GM12878 (cell line): ENCODE measurements at regions not wholly inside any gene's neighbourhood (a gene's known extent, or its start where the extent isn't known, plus 50 kb on each side); places are given as distances from the start of the nearest gene placed in this dataset.

Source experiments
- ATAC-seq: fragments of 200-7000 bp; cut with Tn5 transposase; 3 replicates; pipeline ENCODE4 v1.9.1; 2020; ENCODE audit warnings: mild to moderate bottlenecking, moderate library complexity
- BruUV-seq: library from RNA; stranded (reverse); fragments of 400-500 nt; replicated peaks from 2 replicates; lab custom pipeline; 2021; lab: Mats Ljungman, UMichigan
- CTCF ChIA-PET: fragments of 300-600 bp; sonication (Branson Sonifier 250); formaldehyde crosslinking; extraction: SDS; loops from one replicate; lab custom pipeline; 2021; ENCODE audit warnings: inconsistent platforms; lab: Yijun Ruan, JAX
- POLR2A ChIA-PET: fragments of 350-600 bp; formaldehyde crosslinking; extraction: SDS; loops from one replicate; lab custom pipeline; 2021; ENCODE audit warnings: inconsistent platforms; lab: Charles Lee
- RAD21 ChIA-PET: fragments of 300-600 bp; sonication (Branson Sonifier 250); formaldehyde crosslinking; loops from one replicate; lab custom pipeline; 2023; ENCODE audit warnings: antibody characterized with exemption; ENCODE audit not compliant: unreplicated experiment; lab: Charles Lee
- SMC1A ChIA-PET: fragments of 300-600 bp; sonication (Branson Sonifier 250); formaldehyde crosslinking; loops from one replicate; lab custom pipeline; 2023; ENCODE audit not compliant: unreplicated experiment, uncharacterized antibody; lab: Charles Lee
- DNase-seq: peaks from one replicate; pipeline ENCODE4 v3.0.0-alpha.2; 2011; ENCODE audit warnings: low read depth, low spot score
- FAIRE-seq: peaks from 3 replicates; lab custom pipeline; 2011; peaks lifted over from hg19 to GRCh38; lab: Jason Lieb, UNC
- H2AFZ ChIP-seq: 2 replicates; pipeline ENCODE4 v1.6.0; 2011; ENCODE audit warnings: low read depth, low read length, control low read depth; ENCODE audit not compliant: control insufficient read depth
- H3K27ac ChIP-seq: 2 replicates; pipeline ENCODE4 v1.5.1; 2011; ENCODE audit warnings: control low read depth; ENCODE audit not compliant: control insufficient read depth, insufficient read depth
- H3K27me3 ChIP-seq, 2 experiments: replicated peaks in 1 of 2; 2 replicates each; pipeline versions ENCODE4 v1.6.0 to v1.6.1; 2011; ENCODE audit warnings: low read length in 1 of 2; ENCODE audit not compliant: control insufficient read depth in 2 of 2, insufficient read depth in 2 of 2
- H3K36me3 ChIP-seq, 2 experiments: 2 replicates each; pipeline ENCODE4 v1.5.1; 2011; ENCODE audit warnings: low read length in 1 of 2; ENCODE audit not compliant: control insufficient read depth in 2 of 2, insufficient read depth in 2 of 2
- H3K4me1 ChIP-seq: 2 replicates; pipeline ENCODE4 v1.6.1; 2011; ENCODE audit warnings: mild to moderate bottlenecking, low read length, moderate library complexity, mixed read lengths; ENCODE audit not compliant: control insufficient read depth, insufficient read depth
- H3K4me2 ChIP-seq: 2 replicates; pipeline ENCODE4 v1.6.0; 2011; ENCODE audit warnings: control low read depth; ENCODE audit not compliant: control insufficient read depth, insufficient read depth
- H3K4me3 ChIP-seq: fragments of 200-600 bp; sonication (generic); 2 replicates; pipeline ENCODE4 v1.5.1; 2016
- H3K79me2 ChIP-seq: 2 replicates; pipeline ENCODE4 v1.6.0; 2011; ENCODE audit warnings: low read length; ENCODE audit not compliant: control insufficient read depth, insufficient read depth
- H3K9ac ChIP-seq: 2 replicates; pipeline ENCODE4 v1.8.0; 2011; ENCODE audit warnings: low read length, control low read depth, mixed read lengths; ENCODE audit not compliant: control insufficient read depth, insufficient read depth
- H3K9me3 ChIP-seq: replicated peaks from 3 replicates; pipeline ENCODE4 v1.5.1; 2011; ENCODE audit warnings: mild to moderate bottlenecking, low read length; ENCODE audit not compliant: control insufficient read depth, insufficient read depth
- H4K20me1 ChIP-seq: 2 replicates; pipeline ENCODE4 v1.6.0; 2011; ENCODE audit not compliant: control insufficient read depth, insufficient read depth
- CBFB ChIP-seq: IDR thresholded peaks from 2 replicates; pipeline ENCODE4 v1.6.1; 2016; ENCODE audit warnings: antibody characterized with exemption, low read depth
- EP300 ChIP-seq, 2 experiments: fragments of 150-350 bp in 1 of 2; IDR thresholded peaks; 2 replicates each; pipeline ENCODE4 v1.6.1; 2011 to 2012; ENCODE audit warnings: low read depth in 2 of 2, low read length in 2 of 2, borderline replicate concordance in 1 of 2, improper control_type of control experiment in 1 of 2, inconsistent platforms in 1 of 2; ENCODE audit not compliant: control insufficient read depth in 1 of 2
- EZH2 ChIP-seq: IDR thresholded peaks from 2 replicates; pipeline ENCODE4 v1.6.1; 2012; ENCODE audit warnings: low read depth, mild to moderate bottlenecking, control low read depth, inconsistent platforms, low read length, borderline replicate concordance; ENCODE audit not compliant: control insufficient read depth
- TCF12 ChIP-seq: IDR thresholded peaks from 2 replicates; pipeline ENCODE4 v1.6.1; 2011; ENCODE audit warnings: low read depth, mild to moderate bottlenecking, low read length
- WGBS: methylation state at CpG from one replicate; pipeline ENCODE4 v1.1.6; 2016; ENCODE audit warnings: low lambda C conversion rate; ENCODE audit not compliant: insufficient replicate concordance, insufficient coverage; ENCODE audit errors: missing lambda C conversion rate; 5-methylcytosine and 5-hydroxymethylcytosine counted together
- in situ Hi-C: fragments of 300-500 bp; cut with MboI; formaldehyde crosslinking; loops from 9 replicates; pipeline ENCODE4 v1.14.3; 2018; ENCODE audit warnings: mixed read lengths
- intact Hi-C: fragments of 100-400 bp; cut with micrococcal nuclease; formaldehyde crosslinking; loops from one replicate; pipeline ENCODE4 v1.14.2; 2022; ENCODE audit not compliant: unreplicated experiment
- TF ChIP-seq, protein P1 (sequence below): IDR thresholded peaks from 2 replicates; pipeline ENCODE4 v1.6.1; 2012; ENCODE audit warnings: improper control_type of control experiment, low read depth, low read length; ENCODE audit not compliant: insufficient replicate concordance

DNA sequence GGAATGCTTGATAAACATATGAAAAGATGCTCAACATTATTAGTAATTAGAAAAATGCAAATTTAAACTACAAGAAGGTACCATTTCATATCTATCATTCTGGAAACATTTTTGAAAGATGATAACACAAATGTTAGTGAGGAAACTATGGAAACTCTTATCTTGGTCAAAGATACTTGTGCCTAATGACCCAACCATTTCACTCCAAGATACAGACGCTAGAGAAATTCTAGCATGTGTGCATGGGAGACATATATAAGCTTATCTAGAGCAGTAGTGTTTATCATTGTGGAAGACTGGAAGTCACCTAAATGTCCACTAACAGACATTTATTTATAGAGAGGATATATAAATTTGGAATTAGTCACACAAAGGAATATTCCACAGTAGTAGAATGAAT, 143.1 kb upstream of the HMGA2 start (continued):
- TF ChIP-seq, protein P1, sequence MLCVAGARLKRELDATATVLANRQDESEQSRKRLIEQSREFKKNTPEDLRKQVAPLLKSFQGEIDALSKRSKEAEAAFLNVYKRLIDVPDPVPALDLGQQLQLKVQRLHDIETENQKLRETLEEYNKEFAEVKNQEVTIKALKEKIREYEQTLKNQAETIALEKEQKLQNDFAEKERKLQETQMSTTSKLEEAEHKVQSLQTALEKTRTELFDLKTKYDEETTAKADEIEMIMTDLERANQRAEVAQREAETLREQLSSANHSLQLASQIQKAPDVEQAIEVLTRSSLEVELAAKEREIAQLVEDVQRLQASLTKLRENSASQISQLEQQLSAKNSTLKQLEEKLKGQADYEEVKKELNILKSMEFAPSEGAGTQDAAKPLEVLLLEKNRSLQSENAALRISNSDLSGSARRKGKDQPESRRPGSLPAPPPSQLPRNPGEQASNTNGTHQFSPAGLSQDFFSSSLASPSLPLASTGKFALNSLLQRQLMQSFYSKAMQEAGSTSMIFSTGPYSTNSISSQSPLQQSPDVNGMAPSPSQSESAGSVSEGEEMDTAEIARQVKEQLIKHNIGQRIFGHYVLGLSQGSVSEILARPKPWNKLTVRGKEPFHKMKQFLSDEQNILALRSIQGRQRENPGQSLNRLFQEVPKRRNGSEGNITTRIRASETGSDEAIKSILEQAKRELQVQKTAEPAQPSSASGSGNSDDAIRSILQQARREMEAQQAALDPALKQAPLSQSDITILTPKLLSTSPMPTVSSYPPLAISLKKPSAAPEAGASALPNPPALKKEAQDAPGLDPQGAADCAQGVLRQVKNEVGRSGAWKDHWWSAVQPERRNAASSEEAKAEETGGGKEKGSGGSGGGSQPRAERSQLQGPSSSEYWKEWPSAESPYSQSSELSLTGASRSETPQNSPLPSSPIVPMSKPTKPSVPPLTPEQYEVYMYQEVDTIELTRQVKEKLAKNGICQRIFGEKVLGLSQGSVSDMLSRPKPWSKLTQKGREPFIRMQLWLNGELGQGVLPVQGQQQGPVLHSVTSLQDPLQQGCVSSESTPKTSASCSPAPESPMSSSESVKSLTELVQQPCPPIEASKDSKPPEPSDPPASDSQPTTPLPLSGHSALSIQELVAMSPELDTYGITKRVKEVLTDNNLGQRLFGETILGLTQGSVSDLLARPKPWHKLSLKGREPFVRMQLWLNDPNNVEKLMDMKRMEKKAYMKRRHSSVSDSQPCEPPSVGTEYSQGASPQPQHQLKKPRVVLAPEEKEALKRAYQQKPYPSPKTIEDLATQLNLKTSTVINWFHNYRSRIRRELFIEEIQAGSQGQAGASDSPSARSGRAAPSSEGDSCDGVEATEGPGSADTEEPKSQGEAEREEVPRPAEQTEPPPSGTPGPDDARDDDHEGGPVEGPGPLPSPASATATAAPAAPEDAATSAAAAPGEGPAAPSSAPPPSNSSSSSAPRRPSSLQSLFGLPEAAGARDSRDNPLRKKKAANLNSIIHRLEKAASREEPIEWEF, result no peak

DNA sequence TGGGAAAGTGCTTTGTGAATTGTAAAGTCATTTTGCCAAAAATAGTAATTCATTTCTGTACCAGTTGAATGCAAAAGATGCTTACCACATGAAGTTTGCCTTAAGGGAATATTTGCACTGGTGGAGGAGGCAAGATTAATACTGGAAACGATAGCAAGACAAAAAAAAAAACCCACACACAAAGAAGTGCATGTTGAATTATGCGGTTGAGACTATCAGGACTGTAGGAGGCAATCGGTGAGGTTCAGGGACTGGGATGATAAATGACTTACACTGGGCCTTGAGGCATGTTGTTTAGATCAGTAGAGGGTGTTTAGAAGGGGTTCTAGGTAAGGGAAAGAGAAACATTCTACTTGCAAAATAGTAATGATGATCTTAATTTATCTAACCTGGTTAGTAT, 142.2 kb upstream of the HMGA2 start:
- no peak overlapping the region for H3K4me2 ChIP-seq
- ATAC-seq (no peak), DNase-seq (no peak), FAIRE-seq (no peak)
- H3K27me3 ChIP-seq, result no peaks in the 10 kb centered on the region
- BruUV-seq, result no TSS peak
- 0% methylated on average over 3 of the region's 3 CpGs for WGBS
- no peak overlapping the region for H3K27ac ChIP-seq
- TF ChIP-seq EZH2 (no peak), EP300 (IDR thresholded peaks at IDR 0.05; ENCODE audit: borderline replicate concordance in 1 of 2, control insufficient read depth in 1 of 2, low read depth in 2 of 2, low read length in 2 of 2) (no peak), CBFB (no peak), TCF12 (no peak)
- H3K9ac ChIP-seq, result no peak overlapping the region
- SMC1A ChIA-PET, result interaction anchor here (0.9 kb wide), 1 partner anchor 30 kb away, joined by 3 read pairs; no protein-coding TSS in a partner anchor
- H3K4me3 ChIP-seq, result no peak overlapping the region
- no peak overlapping the region for H2AFZ ChIP-seq
- H4K20me1 ChIP-seq, result no peaks in the 10 kb centered on the region
- RAD21 ChIA-PET, result no interaction called here
- no peaks in the 10 kb centered on the region for H3K9me3 ChIP-seq
- H3K79me2 ChIP-seq, result no peaks in the 10 kb centered on the region
- POLR2A ChIA-PET, result no interaction called here
- in situ Hi-C loops, result no loop called here
- no peaks in the 10 kb centered on the region for H3K36me3 ChIP-seq
- no peaks in the 10 kb centered on the region for H3K4me1 ChIP-seq
- intact Hi-C loops, result loop anchor here (10.0 kb wide), 2 partner anchors 273 to 403 kb away; no protein-coding TSS in a partner anchor
- CTCF ChIA-PET, result no interaction called here
